GM18907 (cell line): ENCODE measurements at regions not wholly inside any gene's neighbourhood (a gene's known extent, or its start where the extent isn't known, plus 50 kb on each side); places are given as distances from the start of the nearest gene placed in this dataset.

Source experiments
- ATAC-seq: cut with Tn5 transposase; IDR thresholded peaks from one replicate; pipeline ENCODE4 v1.9.1; 2021; ENCODE audit warnings: mild to moderate bottlenecking, moderate library complexity; ENCODE audit not compliant: unreplicated experiment

GRCh38 chr4:155523358-155523757 is 143.3 kb upstream of the GUCY1A1 start:
- no peak for ATAC-seq

DNA sequence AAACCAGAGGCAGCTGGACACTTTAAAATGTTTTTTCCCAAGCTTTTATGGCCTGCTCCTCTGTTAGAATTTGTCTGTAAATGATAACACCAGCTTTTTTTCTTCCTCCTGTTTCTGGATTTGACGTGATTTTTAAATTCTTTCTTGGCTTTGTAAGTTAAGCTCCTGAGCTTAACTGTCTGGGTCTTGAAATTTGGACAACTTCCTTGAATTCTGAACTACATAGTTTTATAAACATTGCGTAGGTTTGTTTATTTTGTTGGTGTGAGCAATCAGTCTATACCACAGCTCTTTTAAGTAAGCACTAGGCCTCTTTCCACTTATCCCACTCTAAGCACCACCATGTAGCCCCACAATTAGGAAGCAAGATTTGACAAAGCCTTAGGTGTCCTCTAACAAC is 144.4 kb upstream of the GUCY1A1 start:
- no peak for ATAC-seq

DNA sequence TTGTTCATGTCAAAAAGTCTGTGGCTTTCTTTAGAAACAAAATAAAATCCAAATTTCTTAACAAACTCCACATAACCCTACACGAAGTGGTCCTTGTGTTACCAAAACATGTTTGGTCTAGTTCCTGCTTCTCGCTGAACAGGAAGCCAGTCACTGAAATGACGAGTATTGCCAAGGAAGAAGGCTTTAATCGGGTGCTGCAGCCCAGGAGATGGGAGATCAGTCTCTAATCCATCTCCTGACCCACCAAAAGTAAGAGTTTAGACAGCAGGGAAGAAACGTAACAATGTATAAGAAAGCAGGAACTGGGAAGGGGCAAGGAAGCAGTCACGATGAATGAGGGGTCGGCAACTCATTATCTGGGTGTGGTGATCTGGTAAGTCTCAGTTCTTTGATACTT is 144.6 kb upstream of the MAP9 start:
- no peak for ATAC-seq

DNA sequence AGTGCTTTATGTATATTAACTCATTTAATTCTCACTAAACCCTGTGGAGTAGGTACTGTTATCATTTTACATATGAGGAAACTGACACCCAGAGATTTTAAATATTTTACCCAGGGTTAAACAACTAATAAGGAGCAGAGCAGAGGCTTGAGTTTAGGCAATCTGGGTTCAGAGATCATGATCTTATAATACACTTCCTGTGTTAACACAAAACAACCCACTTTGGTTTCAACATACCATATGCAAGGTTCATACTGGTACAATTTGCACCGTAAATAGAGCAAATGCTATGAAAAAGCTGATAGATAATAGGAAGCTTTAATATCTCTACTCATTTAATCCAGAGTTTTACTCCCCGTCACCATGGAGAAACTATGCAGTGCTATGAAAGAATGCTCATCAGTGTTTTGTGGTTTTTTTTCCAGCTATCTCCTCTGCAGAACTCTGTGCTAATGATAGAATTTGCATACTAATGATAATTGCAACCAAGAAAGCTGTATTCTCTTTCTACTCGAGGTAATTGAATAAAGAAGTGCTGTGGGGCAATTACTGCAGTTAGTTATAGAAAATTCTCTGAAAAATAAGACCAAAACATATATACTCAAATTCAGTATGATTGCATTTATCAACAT is 138.8 kb upstream of the MAP9 start:
- no peak for ATAC-seq

GRCh38 chr4:155514628-155515027 is 137.9 kb upstream of the MAP9 start:
- ATAC-seq: no peak

DNA sequence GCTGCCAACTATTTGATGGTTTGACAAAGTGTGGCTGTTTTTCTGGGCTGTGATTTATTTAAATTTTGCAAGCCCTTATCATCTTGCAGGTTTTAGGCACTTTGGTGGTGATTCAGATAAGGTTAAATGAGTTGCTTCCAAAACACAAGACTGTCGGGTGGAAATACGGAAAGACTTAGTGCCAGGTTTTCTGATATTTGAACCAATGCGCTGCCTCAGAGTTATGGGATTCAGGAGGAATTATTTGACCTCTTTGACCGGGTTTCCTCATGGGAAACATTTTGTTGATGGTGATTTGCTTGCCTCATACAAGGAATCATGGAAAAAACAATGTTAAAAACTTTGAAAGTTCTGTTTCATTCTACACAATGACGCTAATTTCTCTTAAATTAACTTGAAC is 136.1 kb upstream of the MAP9 start:
- ATAC-seq: no peak

- ATAC-seq: no peak
Measured at GRCh38 chr4:155512046-155512445, 135.3 kb upstream of the MAP9 start.

DNA sequence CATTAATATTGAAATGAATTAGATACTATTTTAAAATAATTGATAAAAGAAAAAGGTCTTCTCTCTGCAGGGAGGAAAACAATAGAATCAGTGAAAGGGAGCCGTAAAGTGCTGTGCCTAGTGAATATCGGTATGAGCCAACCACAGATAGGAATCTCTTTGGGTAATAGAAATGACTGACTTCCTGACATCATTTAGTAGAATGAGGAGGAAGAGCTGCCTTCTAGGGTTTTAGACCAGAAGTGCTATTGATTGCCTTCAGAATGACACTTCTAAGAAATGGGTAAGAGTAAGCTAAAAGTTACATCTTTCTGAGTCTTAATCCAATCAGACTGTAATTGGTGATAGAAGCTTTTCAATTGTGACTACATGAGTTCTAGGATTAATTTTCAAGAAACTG is 134.0 kb upstream of the MAP9 start:
- no peak for ATAC-seq

- ATAC-seq: no peak
Measured at GRCh38 chr4:155509555-155509954, 132.8 kb upstream of the MAP9 start.

DNA sequence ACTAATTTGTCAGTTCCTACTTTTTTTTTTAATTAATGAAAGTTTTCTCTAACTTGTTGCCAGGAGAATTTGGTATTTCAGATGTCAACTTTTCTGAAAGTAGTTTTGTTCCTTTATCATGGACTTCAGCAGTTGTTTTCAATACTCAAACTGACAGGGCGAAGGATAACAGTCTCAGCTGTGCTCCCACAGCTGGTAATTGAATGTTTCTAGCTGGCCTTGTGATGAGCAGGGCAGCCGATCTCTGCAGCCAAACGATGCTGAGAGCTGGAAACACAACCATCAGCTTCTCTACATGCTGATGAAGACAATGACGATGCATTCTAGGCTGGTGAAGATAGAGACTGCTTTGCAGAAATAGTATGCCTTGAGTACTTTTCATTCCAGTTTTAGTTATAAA is 130.0 kb upstream of the MAP9 start:
- no peak for ATAC-seq

GRCh38 chr4:155505321-155505720 is 128.6 kb upstream of the MAP9 start:
- ATAC-seq: no peak

DNA sequence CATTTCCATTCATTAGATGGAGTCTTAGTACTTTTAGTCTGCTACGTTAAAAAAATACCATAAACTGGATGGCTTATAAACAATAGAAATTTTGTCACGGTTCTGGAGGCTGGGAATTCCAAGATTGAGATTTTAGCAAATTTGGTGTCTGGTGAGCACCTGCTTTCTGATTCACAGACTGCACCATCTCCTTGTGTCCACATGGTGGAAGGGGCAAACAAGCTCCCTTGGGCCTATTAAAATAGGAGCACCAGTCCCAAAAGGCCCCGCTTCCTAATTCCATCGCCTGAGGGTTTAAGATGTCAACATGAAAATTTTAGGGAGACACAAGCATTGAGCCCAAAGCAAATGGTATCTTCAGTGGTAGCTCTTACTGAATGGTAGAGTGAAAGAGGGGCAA is 120.5 kb upstream of the MAP9 start:
- ATAC-seq: no peak

- no peak for ATAC-seq
Measured at GRCh38 chr4:155496294-155496626, 119.5 kb upstream of the MAP9 start.

GRCh38 chr4:155495572-155496293 is 119.0 kb upstream of the MAP9 start:
- no peak for ATAC-seq

DNA sequence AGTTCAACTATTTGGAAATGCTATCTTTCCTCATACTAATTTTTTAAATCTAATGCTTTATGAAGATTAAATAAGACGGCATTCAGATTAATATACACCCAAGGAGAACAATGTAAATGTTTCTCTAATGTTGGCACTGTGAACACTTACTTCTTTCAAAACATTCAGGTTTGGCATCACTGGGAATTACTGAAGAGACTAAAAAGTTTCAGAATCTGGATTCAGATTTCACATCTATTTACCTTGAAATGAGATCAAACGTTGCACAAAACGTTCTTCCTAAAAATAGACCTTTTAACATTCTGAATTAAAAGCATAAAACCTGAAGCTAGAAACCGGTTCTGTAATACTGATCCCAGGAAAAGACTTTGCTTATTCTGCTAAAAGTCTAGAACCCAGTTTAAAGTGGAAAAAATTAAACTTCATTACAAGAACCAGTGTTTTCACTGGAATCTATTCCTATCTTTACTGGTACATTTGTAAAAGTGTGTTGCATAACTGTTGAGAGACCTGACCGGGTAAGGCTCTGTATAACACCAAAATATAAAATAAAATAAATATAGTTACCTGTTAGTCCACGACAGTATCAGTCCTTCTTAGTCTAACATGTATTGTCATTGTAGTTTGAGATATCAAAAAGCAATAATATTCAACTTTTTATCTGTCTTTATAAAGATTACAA is 117.4 kb upstream of the MAP9 start:
- ATAC-seq: no peak

DNA sequence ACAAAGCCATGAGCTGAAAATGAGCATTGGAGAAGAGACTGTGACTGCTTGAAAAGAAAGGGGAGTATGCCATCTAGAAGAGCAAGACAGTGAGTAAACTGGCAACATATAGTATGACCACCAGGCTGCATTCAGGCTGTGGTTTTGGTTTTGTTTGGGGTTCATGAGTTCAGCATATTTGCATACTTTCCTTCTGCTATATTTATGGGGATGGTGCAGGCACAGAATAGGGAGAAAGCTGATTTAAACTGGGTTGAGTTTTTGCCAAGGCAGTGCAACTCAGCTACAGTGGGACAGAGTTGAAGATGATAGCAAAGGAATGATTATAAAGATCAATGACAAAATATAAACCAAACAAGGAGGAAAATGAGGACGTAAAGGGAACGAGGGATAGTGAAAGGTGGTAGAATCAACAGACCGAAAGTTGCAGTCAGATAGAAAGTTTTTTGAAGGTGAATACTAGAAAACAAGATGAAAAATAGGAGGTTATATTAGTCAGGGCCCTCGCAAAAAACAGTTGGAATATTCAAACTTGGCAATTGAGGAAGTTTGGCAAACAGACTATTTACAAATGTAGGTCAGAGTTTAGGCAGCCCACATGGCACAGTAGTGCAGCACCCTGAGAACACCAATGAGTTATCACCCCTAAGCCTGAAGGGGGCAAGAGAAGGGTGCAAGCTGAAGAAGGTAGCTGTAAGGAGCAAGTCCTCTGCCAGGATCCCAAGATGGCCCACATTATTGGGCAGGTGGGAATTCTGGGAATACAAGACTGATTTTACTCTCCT is 114.8 kb upstream of the MAP9 start:
- peak; percentile 99 for ATAC-seq

GRCh38 chr4:155489271-155489670 is 112.5 kb upstream of the MAP9 start:
- ATAC-seq: no peak

DNA sequence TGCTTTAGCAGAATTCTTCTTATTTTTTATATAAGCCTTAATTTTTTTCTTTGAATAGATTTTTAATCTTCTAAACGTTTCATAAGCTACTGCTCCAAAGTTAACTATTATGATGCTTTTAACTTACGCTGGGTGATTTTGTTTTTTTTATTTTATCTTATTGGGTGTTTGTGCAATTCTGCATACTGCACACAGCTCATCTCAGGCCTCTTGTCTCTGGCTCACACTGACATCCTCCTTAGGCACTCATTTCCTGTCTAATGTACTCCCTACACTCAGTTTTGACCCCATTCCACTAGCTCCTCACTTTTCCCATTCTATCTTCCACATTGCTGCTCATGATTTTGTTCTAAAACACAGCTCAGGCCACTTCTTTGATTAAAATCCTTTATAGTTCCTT is 111.9 kb upstream of the MAP9 start:
- ATAC-seq: no peak

GRCh38 chr4:155487210-155487609 is 110.4 kb upstream of the MAP9 start:
- no peak for ATAC-seq

DNA sequence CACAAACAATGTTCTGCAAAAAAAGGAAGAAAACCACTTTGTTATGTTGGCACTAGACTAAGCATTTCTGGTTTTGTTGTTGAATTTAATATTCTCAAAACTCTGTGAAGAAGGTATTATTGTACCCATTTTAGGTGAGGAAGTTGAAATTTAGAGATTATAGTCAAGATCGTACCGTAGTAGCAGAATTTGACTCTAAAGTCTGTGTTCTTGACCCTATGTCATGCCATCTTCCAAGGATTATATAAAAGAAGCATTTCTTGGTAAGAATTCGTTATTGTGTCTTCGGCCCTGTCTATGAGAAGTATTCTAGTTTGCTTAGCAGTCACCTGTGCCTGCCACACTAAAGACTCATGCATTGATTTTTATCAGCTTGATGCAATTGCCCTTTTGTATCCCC is 104.4 kb upstream of the MAP9 start:
- ATAC-seq: no peak

DNA sequence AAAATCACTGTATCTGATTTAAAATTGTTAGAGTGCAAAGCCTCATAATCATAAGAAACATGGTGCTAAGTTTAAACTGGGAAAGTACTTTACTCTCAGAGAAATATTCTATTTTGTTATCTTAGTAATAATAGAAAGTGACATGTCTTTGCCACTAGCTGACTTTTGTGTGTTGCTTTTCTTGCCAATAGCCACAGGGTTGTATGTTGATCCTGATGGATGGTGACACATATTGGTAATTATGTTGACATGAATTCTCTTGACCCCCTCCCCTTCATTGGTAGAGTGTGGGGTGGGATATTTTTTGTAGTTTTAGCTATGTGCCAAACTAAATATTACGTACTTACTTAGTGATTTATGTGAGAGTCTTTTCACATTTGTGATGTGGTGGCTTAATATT is 103.1 kb upstream of the MAP9 start:
- no peak for ATAC-seq
